ENCODE measurements at regions not wholly inside any gene's neighbourhood (a gene's known extent, or its start where the extent isn't known, plus 50 kb on each side); places are given as distances from the start of the nearest gene placed in this dataset.
"Not testable (repeated sequence)": the region's sequence is repeated elsewhere in the genome, so short reads cannot be mapped to it uniquely, and the experiment has no call there.

GRCh38 chr4:4026708-4027107 is 200.0 kb downstream of the OTOP1 start:
- not testable (repeated sequence) for H4K91ac ChIP-seq (ENCODE audit: low read depth, low read length); H2AK5ac ChIP-seq (ENCODE audit: low read length); H3K14ac ChIP-seq (ENCODE audit: low read length); H3K27me3 ChIP-seq (ENCODE audit: insufficient read depth, low read length); H3K18ac ChIP-seq (ENCODE audit: low read length); H4K8ac ChIP-seq (ENCODE audit: low read depth, low read length); H3K23ac ChIP-seq (ENCODE audit: low read length); H3K27ac ChIP-seq (ENCODE audit: low read depth, low read length); H3K9me3 ChIP-seq (ENCODE audit: insufficient read depth, low read depth, low read length); H2BK5ac ChIP-seq (ENCODE audit: low read depth, low read length, poor library complexity); H3K4ac ChIP-seq (ENCODE audit: low read depth, low read length); H3K36me3 ChIP-seq (ENCODE audit: control insufficient read depth in 1 of 2, insufficient read depth in 2 of 2, low read length in 2 of 2); H3K79me1 ChIP-seq (ENCODE audit: low read length); H2BK12ac ChIP-seq (ENCODE audit: low read length); H3K9ac ChIP-seq (ENCODE audit: low read length); H4K12ac ChIP-seq (ENCODE audit: low read depth, low read length); H3K4me3 ChIP-seq (ENCODE audit: low read depth, low read length); H2BK120ac ChIP-seq (ENCODE audit: insufficient read depth, low read length, poor library complexity); H2AFZ ChIP-seq (ENCODE audit: insufficient read depth, low read length, poor library complexity); H3K4me2 ChIP-seq (ENCODE audit: low read length); H3K4me1 ChIP-seq (ENCODE audit: control insufficient read depth in 1 of 2, insufficient read depth in 2 of 2, low read length in 2 of 2); H3K79me2 ChIP-seq (ENCODE audit: control insufficient read depth, insufficient read depth, low read length, poor library complexity)
- WGBS (ENCODE audit: extremely low coverage, insufficient coverage, insufficient read length): no CpG with 5 or more reads among the region's 4 CpGs
- peak in 1 of 2 donors; percentile 25 for DNase-seq

DNA sequence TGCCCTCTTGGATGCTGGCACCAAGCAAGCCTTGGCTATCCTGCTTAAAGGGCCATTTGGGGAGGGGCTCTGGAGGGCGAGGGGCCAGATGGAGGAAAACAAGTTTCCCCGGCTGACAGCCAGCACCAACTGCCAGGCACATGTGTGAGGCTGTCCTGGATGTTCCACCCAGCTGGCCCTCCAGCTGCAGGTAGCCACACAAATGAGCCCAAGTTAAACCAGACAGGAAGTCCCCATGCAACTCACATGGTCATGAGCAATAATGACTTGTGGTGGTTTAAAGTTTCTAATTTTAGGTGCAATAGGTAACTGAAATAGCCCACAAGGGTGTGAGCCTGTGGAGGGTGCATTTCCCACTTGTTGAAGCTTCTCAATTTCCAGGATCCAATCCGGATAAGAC is 198.0 kb downstream of the OTOP1 start:
- not testable (repeated sequence) for H3K23ac ChIP-seq (ENCODE audit: low read length); H3K27me3 ChIP-seq (ENCODE audit: insufficient read depth, low read length); H3K27ac ChIP-seq (ENCODE audit: low read depth, low read length); H4K8ac ChIP-seq (ENCODE audit: low read depth, low read length); H3K9ac ChIP-seq (ENCODE audit: low read length); H2AK5ac ChIP-seq (ENCODE audit: low read length); H4K12ac ChIP-seq (ENCODE audit: low read depth, low read length); H3K79me1 ChIP-seq (ENCODE audit: low read length); H3K4me1 ChIP-seq (ENCODE audit: control insufficient read depth in 1 of 2, insufficient read depth in 2 of 2, low read length in 2 of 2); H2BK5ac ChIP-seq (ENCODE audit: low read depth, low read length, poor library complexity); H3K4me2 ChIP-seq (ENCODE audit: low read length); H3K9me3 ChIP-seq (ENCODE audit: insufficient read depth, low read depth, low read length); H2BK120ac ChIP-seq (ENCODE audit: insufficient read depth, low read length, poor library complexity); H4K91ac ChIP-seq (ENCODE audit: low read depth, low read length); H3K4me3 ChIP-seq (ENCODE audit: low read depth, low read length); H3K36me3 ChIP-seq (ENCODE audit: control insufficient read depth in 1 of 2, insufficient read depth in 2 of 2, low read length in 2 of 2); H3K79me2 ChIP-seq (ENCODE audit: control insufficient read depth, insufficient read depth, low read length, poor library complexity); H2BK12ac ChIP-seq (ENCODE audit: low read length); H3K4ac ChIP-seq (ENCODE audit: low read depth, low read length); H2AFZ ChIP-seq (ENCODE audit: insufficient read depth, low read length, poor library complexity); DNase-seq; H3K18ac ChIP-seq (ENCODE audit: low read length); H3K14ac ChIP-seq (ENCODE audit: low read length)
- no CpG with 5 or more reads among the region's 3 CpGs for WGBS (ENCODE audit: extremely low coverage, insufficient coverage, insufficient read length)

DNA sequence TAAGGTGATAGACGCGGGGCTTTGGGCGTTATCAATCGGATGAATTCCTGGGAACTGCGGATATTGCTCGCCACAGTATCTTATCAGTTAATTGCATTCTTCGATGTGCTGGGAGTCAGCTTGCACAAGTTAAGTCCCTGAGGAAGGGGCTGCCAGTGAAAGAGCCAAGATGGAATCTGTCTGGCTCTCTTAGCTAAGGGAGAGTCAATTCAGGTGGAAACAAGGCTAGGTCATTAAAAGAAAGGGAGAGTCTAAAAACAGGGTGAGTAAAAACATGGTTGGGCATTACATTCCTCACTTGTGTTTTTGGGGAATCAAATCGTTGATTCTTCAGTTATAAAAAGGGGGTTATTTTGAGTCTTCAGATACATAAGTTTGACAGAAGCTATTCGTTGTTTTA is 196.2 kb downstream of the OTOP1 start:
- not testable (repeated sequence) for H2AK5ac ChIP-seq (ENCODE audit: low read length); H3K18ac ChIP-seq (ENCODE audit: low read length)
- no CpG with 5 or more reads among the region's 9 CpGs for WGBS (ENCODE audit: extremely low coverage, insufficient coverage, insufficient read length)

DNA sequence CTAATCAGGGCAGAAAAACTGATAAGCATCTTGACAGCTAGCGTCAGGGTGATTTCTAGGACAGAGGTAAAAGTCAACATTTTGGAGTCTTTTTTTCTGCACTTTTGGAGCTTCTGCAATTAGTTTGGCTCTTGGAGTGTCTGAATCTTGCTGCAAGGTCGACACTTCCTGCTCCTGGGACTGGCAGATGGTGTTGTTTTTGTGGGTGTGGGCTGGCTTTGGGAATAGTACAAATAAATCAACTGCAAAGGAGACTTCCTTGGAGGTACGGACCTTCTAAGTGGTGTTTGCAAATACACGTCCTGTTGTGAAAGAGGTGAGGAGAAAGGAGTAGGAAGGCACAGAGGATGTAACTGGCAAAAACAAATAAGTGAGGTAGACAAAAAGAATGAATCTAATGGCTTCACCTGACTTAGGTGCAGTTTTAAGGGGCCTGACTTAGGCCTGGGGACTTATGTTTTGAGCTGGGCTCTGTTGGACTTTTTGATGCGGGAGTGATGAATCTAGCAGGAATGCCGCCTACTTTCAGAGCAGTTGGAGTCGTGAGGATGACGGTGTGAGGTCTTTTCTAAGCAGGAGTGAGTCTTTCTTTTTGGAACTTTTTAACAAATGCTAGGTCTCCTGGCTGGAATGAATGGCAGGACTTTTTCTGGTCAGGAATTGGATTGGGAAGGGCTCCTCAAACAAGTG is 195.1 kb downstream of the OTOP1 start:
- not testable (repeated sequence) for H3K4me2 ChIP-seq (ENCODE audit: low read length); H3K4me3 ChIP-seq (ENCODE audit: low read depth, low read length); H3K27me3 ChIP-seq (ENCODE audit: insufficient read depth, low read length); H4K91ac ChIP-seq (ENCODE audit: low read depth, low read length); H3K9ac ChIP-seq (ENCODE audit: low read length); H2AK5ac ChIP-seq (ENCODE audit: low read length); H3K18ac ChIP-seq (ENCODE audit: low read length); H3K23ac ChIP-seq (ENCODE audit: low read length); H4K12ac ChIP-seq (ENCODE audit: low read depth, low read length); H3K14ac ChIP-seq (ENCODE audit: low read length); H3K79me2 ChIP-seq (ENCODE audit: control insufficient read depth, insufficient read depth, low read length, poor library complexity); H3K9me3 ChIP-seq (ENCODE audit: insufficient read depth, low read depth, low read length); H3K4ac ChIP-seq (ENCODE audit: low read depth, low read length); H2BK12ac ChIP-seq (ENCODE audit: low read length); H3K4me1 ChIP-seq (ENCODE audit: control insufficient read depth in 1 of 2, insufficient read depth in 2 of 2, low read length in 2 of 2); H2BK5ac ChIP-seq (ENCODE audit: low read depth, low read length, poor library complexity); H3K27ac ChIP-seq (ENCODE audit: low read depth, low read length); H2BK120ac ChIP-seq (ENCODE audit: insufficient read depth, low read length, poor library complexity); H2AFZ ChIP-seq (ENCODE audit: insufficient read depth, low read length, poor library complexity); H3K79me1 ChIP-seq (ENCODE audit: low read length); H4K8ac ChIP-seq (ENCODE audit: low read depth, low read length); H3K36me3 ChIP-seq (ENCODE audit: control insufficient read depth in 1 of 2, insufficient read depth in 2 of 2, low read length in 2 of 2)
- no CpG with 5 or more reads among the region's 8 CpGs for WGBS (ENCODE audit: extremely low coverage, insufficient coverage, insufficient read length)
- peak; percentile 82 to 89 for DNase-seq

More for the DNA sequence above, 196.2 kb downstream of the OTOP1 start:
- not testable (repeated sequence) for H2BK12ac ChIP-seq (ENCODE audit: low read length); H3K4me2 ChIP-seq (ENCODE audit: low read length); H3K14ac ChIP-seq (ENCODE audit: low read length); H2AFZ ChIP-seq (ENCODE audit: insufficient read depth, low read length, poor library complexity); H3K9ac ChIP-seq (ENCODE audit: low read length); DNase-seq; H3K27me3 ChIP-seq (ENCODE audit: insufficient read depth, low read length); H4K8ac ChIP-seq (ENCODE audit: low read depth, low read length); H3K9me3 ChIP-seq (ENCODE audit: insufficient read depth, low read depth, low read length); H3K4me1 ChIP-seq (ENCODE audit: control insufficient read depth in 1 of 2, insufficient read depth in 2 of 2, low read length in 2 of 2); H2BK120ac ChIP-seq (ENCODE audit: insufficient read depth, low read length, poor library complexity); H3K79me2 ChIP-seq (ENCODE audit: control insufficient read depth, insufficient read depth, low read length, poor library complexity); H4K91ac ChIP-seq (ENCODE audit: low read depth, low read length); H3K27ac ChIP-seq (ENCODE audit: low read depth, low read length); H4K12ac ChIP-seq (ENCODE audit: low read depth, low read length); H3K36me3 ChIP-seq (ENCODE audit: control insufficient read depth in 1 of 2, insufficient read depth in 2 of 2, low read length in 2 of 2); H3K4ac ChIP-seq (ENCODE audit: low read depth, low read length); H3K79me1 ChIP-seq (ENCODE audit: low read length); H3K23ac ChIP-seq (ENCODE audit: low read length); H2BK5ac ChIP-seq (ENCODE audit: low read depth, low read length, poor library complexity); H3K4me3 ChIP-seq (ENCODE audit: low read depth, low read length)

All from trophoblast cell (in vitro differentiated cells and primary cell).